ENCODE measurements at regions not wholly inside any gene's neighbourhood (a gene's known extent, or its start where the extent isn't known, plus 50 kb on each side); places are given as distances from the start of the nearest gene placed in this dataset.
A peak's percentile ranks its signal among the peaks of the same experiment; 100 is the strongest.

GRCh38 chr2:13135856-13136255 is 419.1 kb downstream of the TRIB2 start:
- no peak for DNase-seq (ENCODE audit: low read depth in 1 of 2, low spot score in 1 of 2)
- Histone ChIP-seq H3K4me2 (no peak overlapping the region), H3K4me3 (no peak overlapping the region), H3K27ac (no peak overlapping the region), H3K9me3 (peaks cover 4% of the 10 kb centered on the region; the same call in 1 of the 3 replicates), H3K4me1 (no peaks in the 10 kb centered on the region)
- TF ChIP-seq BHLHE40 (IDR thresholded peaks at IDR 0.05; ENCODE audit: low read depth, low read length) (no peak), FOSL2 (IDR thresholded peaks at IDR 0.05) (no peak), FOSL2 (CRISPR knock-in tag; IDR thresholded peaks at IDR 0.05) (no peak), ZC3H11A (IDR thresholded peaks at IDR 0.05) (no peak), RCOR1 (IDR thresholded peaks at IDR 0.05; ENCODE audit: low read depth, low read length) (no peak), PHF8 (IDR thresholded peaks at IDR 0.05; ENCODE audit: borderline replicate concordance, low read depth) (no peak), ELK1 (IDR thresholded peaks at IDR 0.05; ENCODE audit: low read depth, low read length) (no peak), POLR2A (IDR thresholded peaks at IDR 0.05; ENCODE audit: low read length) (no peak), POLR2AphosphoS2 (conservative IDR thresholded peaks at IDR 0.05; ENCODE audit: low read length) (no peak), EP300 (IDR thresholded peaks at IDR 0.05) (no peak), CEBPB (IDR thresholded peaks at IDR 0.05) (no peak), ZFP36 (IDR thresholded peaks at IDR 0.05; ENCODE audit: borderline replicate concordance, partially characterized antibody) (no peak), FOSB (CRISPR knock-in tag; IDR thresholded peaks at IDR 0.05) (no peak), CHD4 (IDR thresholded peaks at IDR 0.05; ENCODE audit: borderline replicate concordance) (no peak), FOXS1 (CRISPR knock-in tag; IDR thresholded peaks at IDR 0.05) (no peak), ZSCAN20 (CRISPR knock-in tag; IDR thresholded peaks at IDR 0.05) (no peak), ESRRA (IDR thresholded peaks at IDR 0.05; ENCODE audit: borderline replicate concordance, low read length) (no peak)
- whole genome bisulfite sequencing (ENCODE audit: missing lambda C conversion rate): 0% methylated on average over 1 of the region's 1 CpG
- ChIA-PET CTCF (no interaction called here), POLR2A (no interaction called here)
- FAIRE-seq: no peak
- ATAC-seq: no peak

DNA sequence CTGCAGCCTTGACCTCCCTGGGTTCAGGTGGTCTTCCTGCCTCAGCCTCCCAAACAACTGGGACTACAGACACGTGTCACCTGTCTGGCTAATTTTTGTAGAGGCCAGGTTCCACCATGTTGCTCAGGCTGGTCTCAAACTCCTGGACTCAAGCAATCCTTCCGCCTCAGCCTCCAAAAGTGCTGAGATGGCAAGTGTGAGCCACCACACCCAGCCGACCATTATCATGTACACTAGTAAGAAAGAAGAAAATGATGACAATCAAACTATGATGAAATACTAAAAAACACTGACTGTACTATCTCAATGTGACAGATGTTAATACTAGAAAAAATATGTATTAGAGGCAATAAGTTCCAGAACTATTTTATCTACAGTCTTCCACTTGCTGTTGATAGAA is 420.9 kb downstream of the TRIB2 start:
- ATAC-seq: no peak
- Histone ChIP-seq H3K4me1 (no peaks in the 10 kb centered on the region), H3K9me3 (no peaks in the 10 kb centered on the region), H3K27ac (no peak overlapping the region), H3K4me3 (no peak overlapping the region), H3K4me2 (no peak overlapping the region)
- POLR2A ChIA-PET: no interaction called here
- CTCF ChIA-PET: no interaction called here
- TF ChIP-seq POLR2A (IDR thresholded peaks at IDR 0.05; ENCODE audit: low read length) (no peak), RFX5 (IDR thresholded peaks at IDR 0.05) (no peak), FOXS1 (CRISPR knock-in tag; IDR thresholded peaks at IDR 0.05) (no peak), ZC3H11A (IDR thresholded peaks at IDR 0.05) (no peak), USF2 (IDR thresholded peaks at IDR 0.05) (no peak), EHF (CRISPR knock-in tag; IDR thresholded peaks at IDR 0.05) (no peak), MAFK (IDR thresholded peaks at IDR 0.05; ENCODE audit: partially characterized antibody) (peak; percentile 47), RARB (CRISPR knock-in tag; IDR thresholded peaks at IDR 0.05) (no peak)
- FAIRE-seq: no peak
- no peak for DNase-seq (ENCODE audit: low read depth in 1 of 2, low spot score in 1 of 2)
- 21% methylated on average over 3 of the region's 3 CpGs for WGBS (ENCODE audit: missing lambda C conversion rate)

GRCh38 chr2:13141315-13141714 is 424.6 kb downstream of the TRIB2 start:
- ChIA-PET CTCF (no interaction called here), POLR2A (no interaction called here)
- no peaks in the 10 kb centered on the region for H3K4me1 ChIP-seq
- no peak for DNase-seq (ENCODE audit: low read depth in 1 of 2, low spot score in 1 of 2)
- H3K4me2 ChIP-seq: no peak overlapping the region
- TF ChIP-seq, protein P1, sequence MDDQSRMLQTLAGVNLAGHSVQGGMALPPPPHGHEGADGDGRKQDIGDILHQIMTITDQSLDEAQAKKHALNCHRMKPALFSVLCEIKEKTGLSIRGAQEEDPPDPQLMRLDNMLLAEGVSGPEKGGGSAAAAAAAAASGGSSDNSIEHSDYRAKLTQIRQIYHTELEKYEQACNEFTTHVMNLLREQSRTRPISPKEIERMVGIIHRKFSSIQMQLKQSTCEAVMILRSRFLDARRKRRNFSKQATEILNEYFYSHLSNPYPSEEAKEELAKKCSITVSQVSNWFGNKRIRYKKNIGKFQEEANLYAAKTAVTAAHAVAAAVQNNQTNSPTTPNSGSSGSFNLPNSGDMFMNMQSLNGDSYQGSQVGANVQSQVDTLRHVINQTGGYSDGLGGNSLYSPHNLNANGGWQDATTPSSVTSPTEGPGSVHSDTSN (IDR thresholded peaks at IDR 0.05): no peak
- TF ChIP-seq EP300 (IDR thresholded peaks at IDR 0.05): no peak
- no peak for TF ChIP-seq POLR2A (IDR thresholded peaks at IDR 0.05; ENCODE audit: low read length)
- TF ChIP-seq FOSL2 (IDR thresholded peaks at IDR 0.05): no peak
- no peak for TF ChIP-seq FOSL2 (CRISPR knock-in tag; IDR thresholded peaks at IDR 0.05)
- no peak for TF ChIP-seq CHD4 (IDR thresholded peaks at IDR 0.05; ENCODE audit: borderline replicate concordance)
- TF ChIP-seq NPAS2 (CRISPR knock-in tag; IDR thresholded peaks at IDR 0.05; ENCODE audit: borderline replicate concordance): no peak
- no peak for TF ChIP-seq PHF8 (IDR thresholded peaks at IDR 0.05; ENCODE audit: borderline replicate concordance, low read depth)
- no peak for TF ChIP-seq CTCF (IDR thresholded peaks at IDR 0.05)
- no peak for TF ChIP-seq MAFK (IDR thresholded peaks at IDR 0.05; ENCODE audit: partially characterized antibody)
- TF ChIP-seq RAD21 (conservative IDR thresholded peaks at IDR 0.05 in 1 of 2, IDR thresholded peaks at IDR 0.05 in 1 of 2): no peak
- no peak for TF ChIP-seq ZSCAN20 (CRISPR knock-in tag; IDR thresholded peaks at IDR 0.05)
- no peak overlapping the region for H3K4me3 ChIP-seq
- under 1% methylated on average over 2 of the region's 2 CpGs for WGBS (ENCODE audit: missing lambda C conversion rate)
- 0 out of 3 replicates have a peak, but pooled peaks cover 8% of the 10 kb centered on the region for H3K9me3 ChIP-seq
- no peak overlapping the region for H3K27ac ChIP-seq
- FAIRE-seq: no peak
- ATAC-seq: no peak

Data from A549 (cell line).